ENCODE measurements at regions not wholly inside any gene's neighbourhood (a gene's known extent, or its start where the extent isn't known, plus 50 kb on each side); places are given as distances from the start of the nearest gene placed in this dataset.
"Not testable (repeated sequence)": the region's sequence is repeated elsewhere in the genome, so short reads cannot be mapped to it uniquely, and the experiment has no call there.

- peaks cover 17% of the 10 kb centered on the region; the same call in 1 of the 2 replicates for H3K4me1 ChIP-seq (ENCODE audit: insufficient read depth, low read length)
- CTCF ChIA-PET (ENCODE audit: low intra/inter-chr PET ratio, low total read pairs) = no interaction called here
- H3K4me3 ChIP-seq (replicated peaks in 1 of 3; ENCODE audit: insufficient read depth in 1 of 3, low read depth in 2 of 3, low read length in 3 of 3) = no peak overlapping the region
- no peak overlapping the region for H3K9ac ChIP-seq (ENCODE audit: insufficient read depth, low read depth, low read length)
- in situ Hi-C loops (cut with HindIII; ENCODE audit: extremely low pct_ligation_motif_present, low pct_unique_long_range_greater_than_20kb) = no loop called here
- ATAC-seq (peak; percentile 21; the same call in 1 of the 3 replicates), DNase-seq (ENCODE audit: low spot score) (no peak), FAIRE-seq (no peak)
- POLR2A ChIA-PET = no interaction called here
- H3K27me3 ChIP-seq (ENCODE audit: control insufficient read depth in 1 of 2, insufficient read depth in 2 of 2, low read length in 2 of 2) = no peaks in the 10 kb centered on the region
- no peaks in the 10 kb centered on the region for H4K20me1 ChIP-seq (ENCODE audit: insufficient read depth, low read length)
- intact Hi-C loops (cut with micrococcal nuclease; ENCODE audit: unreplicated experiment) = no loop called here
- H3K79me2 ChIP-seq (ENCODE audit: insufficient read depth, low read length) = no peaks in the 10 kb centered on the region
- no peaks in the 10 kb centered on the region for H3K9me3 ChIP-seq (ENCODE audit: low read length)
- TF ChIP-seq TP53 (CRISPR knock-in tag; conservative IDR thresholded peaks at IDR 0.05) (no peak), ZNF333 (CRISPR knock-in tag; IDR thresholded peaks at IDR 0.05; ENCODE audit: borderline replicate concordance) (no peak), NRL (CRISPR knock-in tag; IDR thresholded peaks at IDR 0.05; ENCODE audit: borderline replicate concordance) (no peak)
- BruUV-seq (replicated peaks) = no TSS peak
- H3K36me3 ChIP-seq (replicated peaks in 1 of 2; ENCODE audit: control insufficient read depth in 1 of 2, insufficient read depth in 2 of 2, low read length in 2 of 2) = no peaks in the 10 kb centered on the region
- no peak overlapping the region for H2AFZ ChIP-seq (ENCODE audit: low read length)
- H3K27ac ChIP-seq (ENCODE audit: extremely low read length, insufficient read depth, low read length) = no peak overlapping the region
- WGBS (ENCODE audit: low lambda C conversion rate) = 21% methylated on average over 4 of the region's 4 CpGs
- no peak overlapping the region for H3K4me2 ChIP-seq (ENCODE audit: low read depth, low read length)
Observed at GRCh38 chr11:47923667-47924066, 56.7 kb upstream of the PTPRJ start.

- H3K36me3 ChIP-seq (replicated peaks in 1 of 2; ENCODE audit: control insufficient read depth in 1 of 2, insufficient read depth in 2 of 2, low read length in 2 of 2); H3K9ac ChIP-seq (ENCODE audit: insufficient read depth, low read depth, low read length); DNase-seq (ENCODE audit: low spot score); H3K27ac ChIP-seq (ENCODE audit: extremely low read length, insufficient read depth, low read length); H3K9me3 ChIP-seq (ENCODE audit: low read length); POLR2A ChIA-PET; H3K4me3 ChIP-seq (replicated peaks in 1 of 3; ENCODE audit: insufficient read depth in 1 of 3, low read depth in 2 of 3, low read length in 3 of 3); H4K20me1 ChIP-seq (ENCODE audit: insufficient read depth, low read length); BruUV-seq (replicated peaks); H3K27me3 ChIP-seq (ENCODE audit: control insufficient read depth in 1 of 2, insufficient read depth in 2 of 2, low read length in 2 of 2); in situ Hi-C loops (cut with HindIII; ENCODE audit: extremely low pct_ligation_motif_present, low pct_unique_long_range_greater_than_20kb); intact Hi-C loops (cut with micrococcal nuclease; ENCODE audit: unreplicated experiment); H3K79me2 ChIP-seq (ENCODE audit: insufficient read depth, low read length); H2AFZ ChIP-seq (ENCODE audit: low read length); ATAC-seq; FAIRE-seq; H3K4me2 ChIP-seq (ENCODE audit: low read depth, low read length); CTCF ChIA-PET (ENCODE audit: low intra/inter-chr PET ratio, low total read pairs): not testable (repeated sequence)
- WGBS (ENCODE audit: low lambda C conversion rate) = 3% methylated on average over 6 of the region's 6 CpGs
- H3K4me1 ChIP-seq (ENCODE audit: insufficient read depth, low read length) = peaks cover 42% of the 10 kb centered on the region
Observed at GRCh38 chr11:47921080-47921555, 59.2 kb upstream of the PTPRJ start.

Measured in HepG2 (cell line).